GM12878 (cell line): ENCODE measurements at regions not wholly inside any gene's neighbourhood (a gene's known extent, or its start where the extent isn't known, plus 50 kb on each side); places are given as distances from the start of the nearest gene placed in this dataset.

ENCODE experiments used
- ATAC-seq: fragments of 200-7000 bp; cut with Tn5 transposase; 3 replicates; pipeline ENCODE4 v1.9.1; 2020; ENCODE audit warnings: mild to moderate bottlenecking, moderate library complexity
- BruUV-seq: library from RNA; stranded (reverse); fragments of 400-500 nt; replicated peaks from 2 replicates; lab custom pipeline; 2021; lab: Mats Ljungman, UMichigan
- CTCF ChIA-PET: fragments of 300-600 bp; sonication (Branson Sonifier 250); formaldehyde crosslinking; extraction: SDS; loops from one replicate; lab custom pipeline; 2021; ENCODE audit warnings: inconsistent platforms; lab: Yijun Ruan, JAX
- POLR2A ChIA-PET: fragments of 350-600 bp; formaldehyde crosslinking; extraction: SDS; loops from one replicate; lab custom pipeline; 2021; ENCODE audit warnings: inconsistent platforms; lab: Charles Lee
- RAD21 ChIA-PET: fragments of 300-600 bp; sonication (Branson Sonifier 250); formaldehyde crosslinking; loops from one replicate; lab custom pipeline; 2023; ENCODE audit warnings: antibody characterized with exemption; ENCODE audit not compliant: unreplicated experiment; lab: Charles Lee
- SMC1A ChIA-PET: fragments of 300-600 bp; sonication (Branson Sonifier 250); formaldehyde crosslinking; loops from one replicate; lab custom pipeline; 2023; ENCODE audit not compliant: unreplicated experiment, uncharacterized antibody; lab: Charles Lee
- DNase-seq: peaks from one replicate; pipeline ENCODE4 v3.0.0-alpha.2; 2011; ENCODE audit warnings: low read depth, low spot score
- FAIRE-seq: peaks from 3 replicates; lab custom pipeline; 2011; peaks lifted over from hg19 to GRCh38; lab: Jason Lieb, UNC
- H2AFZ ChIP-seq: 2 replicates; pipeline ENCODE4 v1.6.0; 2011; ENCODE audit warnings: low read depth, low read length, control low read depth; ENCODE audit not compliant: control insufficient read depth
- H3K27ac ChIP-seq: 2 replicates; pipeline ENCODE4 v1.5.1; 2011; ENCODE audit warnings: control low read depth; ENCODE audit not compliant: control insufficient read depth, insufficient read depth
- H3K27me3 ChIP-seq, 2 experiments: replicated peaks in 1 of 2; 2 replicates each; pipeline versions ENCODE4 v1.6.0 to v1.6.1; 2011; ENCODE audit warnings: low read length in 1 of 2; ENCODE audit not compliant: control insufficient read depth in 2 of 2, insufficient read depth in 2 of 2
- H3K36me3 ChIP-seq, 2 experiments: 2 replicates each; pipeline ENCODE4 v1.5.1; 2011; ENCODE audit warnings: low read length in 1 of 2; ENCODE audit not compliant: control insufficient read depth in 2 of 2, insufficient read depth in 2 of 2
- H3K4me1 ChIP-seq: 2 replicates; pipeline ENCODE4 v1.6.1; 2011; ENCODE audit warnings: mild to moderate bottlenecking, low read length, moderate library complexity, mixed read lengths; ENCODE audit not compliant: control insufficient read depth, insufficient read depth
- H3K4me2 ChIP-seq: 2 replicates; pipeline ENCODE4 v1.6.0; 2011; ENCODE audit warnings: control low read depth; ENCODE audit not compliant: control insufficient read depth, insufficient read depth
- H3K4me3 ChIP-seq: fragments of 200-600 bp; sonication (generic); 2 replicates; pipeline ENCODE4 v1.5.1; 2016
- H3K79me2 ChIP-seq: 2 replicates; pipeline ENCODE4 v1.6.0; 2011; ENCODE audit warnings: low read length; ENCODE audit not compliant: control insufficient read depth, insufficient read depth
- H3K9ac ChIP-seq: 2 replicates; pipeline ENCODE4 v1.8.0; 2011; ENCODE audit warnings: low read length, control low read depth, mixed read lengths; ENCODE audit not compliant: control insufficient read depth, insufficient read depth
- H3K9me3 ChIP-seq: replicated peaks from 3 replicates; pipeline ENCODE4 v1.5.1; 2011; ENCODE audit warnings: mild to moderate bottlenecking, low read length; ENCODE audit not compliant: control insufficient read depth, insufficient read depth
- H4K20me1 ChIP-seq: 2 replicates; pipeline ENCODE4 v1.6.0; 2011; ENCODE audit not compliant: control insufficient read depth, insufficient read depth
- BHLHE40 ChIP-seq, 2 experiments: fragments of 450-650 bp in 1 of 2; IDR thresholded peaks; 2 replicates each; pipeline ENCODE4 v1.6.1; 2011 to 2017; ENCODE audit warnings: low read depth in 2 of 2, borderline replicate concordance in 1 of 2, improper control_type of control experiment in 1 of 2, low read length in 1 of 2, mild to moderate bottlenecking in 1 of 2
- CBX3 ChIP-seq: fragments of 200-600 bp; sonication (generic); IDR thresholded peaks from 2 replicates; pipeline ENCODE4 v1.6.1; 2016; ENCODE audit warnings: low read depth, borderline replicate concordance
- CHD4 ChIP-seq: fragments of 200-600 bp; sonication (generic); IDR thresholded peaks from 2 replicates; pipeline ENCODE4 v1.6.1; 2016; ENCODE audit warnings: mild to moderate bottlenecking
- ESRRA ChIP-seq: IDR thresholded peaks from 2 replicates; pipeline ENCODE4 v1.6.1; 2012; ENCODE audit warnings: mild to moderate bottlenecking, low read length, improper control_type of control experiment
- EZH2 ChIP-seq: IDR thresholded peaks from 2 replicates; pipeline ENCODE4 v1.6.1; 2012; ENCODE audit warnings: low read depth, mild to moderate bottlenecking, control low read depth, inconsistent platforms, low read length, borderline replicate concordance; ENCODE audit not compliant: control insufficient read depth
- HDGF ChIP-seq: fragments of 450-650 bp; IDR thresholded peaks from 2 replicates; pipeline ENCODE4 v1.6.1; 2016; ENCODE audit warnings: antibody characterized with exemption
- MYB ChIP-seq: fragments of 150-350 bp; IDR thresholded peaks from 2 replicates; pipeline ENCODE4 v1.6.1; 2014; ENCODE audit warnings: mild to moderate bottlenecking, low read depth, low read length, borderline replicate concordance
- NR2F1 ChIP-seq: fragments of 450-650 bp; conservative IDR thresholded peaks from 2 replicates; pipeline ENCODE4 v1.6.1; 2017; ENCODE audit warnings: mild to moderate bottlenecking
- NRF1 ChIP-seq: conservative IDR thresholded peaks from 2 replicates; pipeline ENCODE4 v1.6.1; 2011; ENCODE audit warnings: mild to moderate bottlenecking, low read depth, low read length, improper control_type of control experiment
- POLR2A ChIP-seq: IDR thresholded peaks from 2 replicates; pipeline ENCODE4 v1.6.1; 2011; ENCODE audit warnings: low read depth, mild to moderate bottlenecking, low read length
- SMC3 ChIP-seq: IDR thresholded peaks from 2 replicates; pipeline ENCODE4 v1.6.1; 2011; ENCODE audit warnings: low read length, improper control_type of control experiment, borderline replicate concordance
- SP1 ChIP-seq: IDR thresholded peaks from one replicate; pipeline ENCODE4 v1.6.1; 2011; ENCODE audit warnings: low read depth, low read length
- TARDBP ChIP-seq: IDR thresholded peaks from 2 replicates; pipeline ENCODE4 v1.6.1; 2016; ENCODE audit warnings: borderline replicate concordance
- ZBTB40 ChIP-seq: fragments of 450-650 bp; IDR thresholded peaks from 2 replicates; pipeline ENCODE4 v1.6.1; 2016; ENCODE audit warnings: mild to moderate bottlenecking, moderate library complexity, borderline replicate concordance
- ZNF217 ChIP-seq: fragments of 450-650 bp; IDR thresholded peaks from 2 replicates; pipeline ENCODE4 v1.6.1; 2017; ENCODE audit warnings: antibody characterized with exemption, mild to moderate bottlenecking
- WGBS: methylation state at CpG from one replicate; pipeline ENCODE4 v1.1.6; 2016; ENCODE audit warnings: low lambda C conversion rate; ENCODE audit not compliant: insufficient replicate concordance, insufficient coverage; ENCODE audit errors: missing lambda C conversion rate; 5-methylcytosine and 5-hydroxymethylcytosine counted together
- in situ Hi-C: fragments of 300-500 bp; cut with MboI; formaldehyde crosslinking; loops from 9 replicates; pipeline ENCODE4 v1.14.3; 2018; ENCODE audit warnings: mixed read lengths
- intact Hi-C: fragments of 100-400 bp; cut with micrococcal nuclease; formaldehyde crosslinking; loops from one replicate; pipeline ENCODE4 v1.14.2; 2022; ENCODE audit not compliant: unreplicated experiment
- TF ChIP-seq, protein P1 (sequence below), 3 experiments: IDR thresholded peaks in 2 of 3; conservative IDR thresholded peaks in 1 of 3; 2 replicates each; pipeline ENCODE4 v1.5.1; 2011; ENCODE audit warnings: low read depth in 3 of 3, low read length in 3 of 3, mild to moderate bottlenecking in 3 of 3, control low read depth in 2 of 3, moderate library complexity in 2 of 3, inconsistent platforms in 1 of 3, mixed read lengths in 1 of 3; ENCODE audit not compliant: control insufficient read depth in 2 of 3, insufficient read depth in 1 of 3; ENCODE audit errors: extremely low read depth in 1 of 3

DNA sequence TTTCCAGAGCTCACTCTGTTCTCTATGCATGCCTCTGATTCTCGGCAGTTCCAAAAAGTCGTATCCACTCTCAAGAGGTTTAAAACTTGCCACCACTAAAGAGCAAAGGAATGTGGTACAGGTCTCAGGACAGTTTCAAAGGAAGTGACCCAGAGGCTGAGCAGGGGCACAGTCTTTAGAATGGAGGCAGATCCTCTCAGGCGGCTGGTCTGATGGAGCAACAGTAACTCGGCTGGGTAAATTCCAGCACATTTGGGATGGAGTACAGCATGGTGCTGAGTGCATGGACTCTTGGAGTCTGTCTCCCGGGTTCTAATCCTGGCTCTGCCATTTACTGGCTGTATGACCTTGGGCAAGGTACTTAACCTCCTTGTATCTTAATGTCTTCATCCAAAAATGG is 88.1 kb upstream of the BACH2 start:
- no peak overlapping the region for H3K27ac ChIP-seq
- no peaks in the 10 kb centered on the region for H3K36me3 ChIP-seq
- 49% methylated on average over 5 of the region's 5 CpGs for WGBS
- intact Hi-C loops (no loop called here), in situ Hi-C loops (no loop called here)
- no TSS peak for BruUV-seq
- CTCF ChIA-PET, result interaction anchor here (0.7 kb wide), 1 partner anchor 8 kb away, joined by 3 read pairs; no protein-coding TSS in a partner anchor
- H4K20me1 ChIP-seq, result no peaks in the 10 kb centered on the region
- no peak for FAIRE-seq
- POLR2A ChIA-PET, result no interaction called here
- SMC1A ChIA-PET, result interaction anchor here (0.7 kb wide), 1 partner anchor 89 kb away, joined by 4 read pairs; no protein-coding TSS in a partner anchor
- TF ChIP-seq POLR2A (no peak), EZH2 (no peak), MYB (no peak), ZNF217 (no peak), NRF1 (no peak), NR2F1 (no peak), ESRRA (no peak), TARDBP (no peak), CBX3 (no peak), HDGF (no peak), SP1 (no peak), BHLHE40 (IDR thresholded peaks at IDR 0.05; ENCODE audit: borderline replicate concordance in 1 of 2, low read depth in 2 of 2, low read length in 1 of 2) (no peak), CHD4 (no peak), SMC3 (no peak), ZBTB40 (no peak)
- TF ChIP-seq, protein P1, sequence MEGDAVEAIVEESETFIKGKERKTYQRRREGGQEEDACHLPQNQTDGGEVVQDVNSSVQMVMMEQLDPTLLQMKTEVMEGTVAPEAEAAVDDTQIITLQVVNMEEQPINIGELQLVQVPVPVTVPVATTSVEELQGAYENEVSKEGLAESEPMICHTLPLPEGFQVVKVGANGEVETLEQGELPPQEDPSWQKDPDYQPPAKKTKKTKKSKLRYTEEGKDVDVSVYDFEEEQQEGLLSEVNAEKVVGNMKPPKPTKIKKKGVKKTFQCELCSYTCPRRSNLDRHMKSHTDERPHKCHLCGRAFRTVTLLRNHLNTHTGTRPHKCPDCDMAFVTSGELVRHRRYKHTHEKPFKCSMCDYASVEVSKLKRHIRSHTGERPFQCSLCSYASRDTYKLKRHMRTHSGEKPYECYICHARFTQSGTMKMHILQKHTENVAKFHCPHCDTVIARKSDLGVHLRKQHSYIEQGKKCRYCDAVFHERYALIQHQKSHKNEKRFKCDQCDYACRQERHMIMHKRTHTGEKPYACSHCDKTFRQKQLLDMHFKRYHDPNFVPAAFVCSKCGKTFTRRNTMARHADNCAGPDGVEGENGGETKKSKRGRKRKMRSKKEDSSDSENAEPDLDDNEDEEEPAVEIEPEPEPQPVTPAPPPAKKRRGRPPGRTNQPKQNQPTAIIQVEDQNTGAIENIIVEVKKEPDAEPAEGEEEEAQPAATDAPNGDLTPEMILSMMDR (IDR thresholded peaks at IDR 0.05 in 2 of 3, conservative IDR thresholded peaks at IDR 0.05 in 1 of 3; ENCODE audit: control insufficient read depth in 2 of 3, extremely low read depth in 1 of 3, insufficient read depth in 1 of 3, low read depth in 3 of 3, low read length in 3 of 3), result no peak
- no peaks in the 10 kb centered on the region for H3K9me3 ChIP-seq
- H3K9ac ChIP-seq, result no peak overlapping the region
- no peaks in the 10 kb centered on the region for H3K4me1 ChIP-seq
- ATAC-seq, result no peak
- no peaks in the 10 kb centered on the region for H3K79me2 ChIP-seq
- H3K4me3 ChIP-seq, result no peak overlapping the region
- no peak for DNase-seq
- RAD21 ChIA-PET, result interaction anchor here (1.2 kb wide), 1 partner anchor 99 kb away, joined by 3 read pairs; no protein-coding TSS in a partner anchor
- no peak overlapping the region for H2AFZ ChIP-seq
- no peak overlapping the region for H3K4me2 ChIP-seq
- peaks cover 3 to 7% of the 10 kb centered on the region in 2 experiments; a peak in 2 of 4 replicates for H3K27me3 ChIP-seq
